CD4-positive, CD25-positive, alpha-beta regulatory T cell (primary cell): ENCODE measurements at regions not wholly inside any gene's neighbourhood (a gene's known extent, or its start where the extent isn't known, plus 50 kb on each side); places are given as distances from the start of the nearest gene placed in this dataset.

Source experiments
- ATAC-seq, 2 donors: fragments of 150-1000 bp; cut with Tn5 transposase; one replicate each; pipeline ENCODE4 v1.10.0; 2021; ENCODE audit warnings: low read depth in 2 of 2, moderate number of reproducible peaks in 2 of 2, moderate library complexity in 1 of 2
- DNase-seq, 3 donors: peaks; one replicate each; pipeline versions ENCODE4 v3.0.0 to v3.0.0-alpha.2; 2012 to 2022; ENCODE audit warnings: mixed read lengths in 1 of 3
- H3K27ac ChIP-seq: one replicate; pipeline ENCODE4 v1.7.0; 2013; ENCODE audit warnings: mild to moderate bottlenecking, low read length; ENCODE audit not compliant: insufficient read depth, poor library complexity, severe bottlenecking
- H3K27me3 ChIP-seq: one replicate; pipeline ENCODE4 v1.7.0; 2013; ENCODE audit warnings: low read length; ENCODE audit not compliant: control insufficient read depth, insufficient read depth
- H3K36me3 ChIP-seq: one replicate; pipeline ENCODE4 v1.7.0; 2013; ENCODE audit warnings: mild to moderate bottlenecking, low read length, moderate library complexity; ENCODE audit not compliant: control insufficient read depth, insufficient read depth
- H3K4me1 ChIP-seq: 2 replicates; pipeline ENCODE4 v1.7.0; 2013; ENCODE audit warnings: mild to moderate bottlenecking, low read length; ENCODE audit not compliant: insufficient read depth, control insufficient read depth, poor library complexity, severe bottlenecking
- H3K4me3 ChIP-seq: one replicate; pipeline ENCODE4 v1.7.0; 2013; ENCODE audit warnings: low read depth, mild to moderate bottlenecking, low read length, moderate library complexity
- H3K9me3 ChIP-seq, 2 experiments: 1 replicate in 1 of 2; 2 replicates in 1 of 2; pipeline ENCODE4 v1.7.0; 2013; ENCODE audit warnings: low read length in 2 of 2, mild to moderate bottlenecking in 1 of 2, moderate library complexity in 1 of 2; ENCODE audit not compliant: control insufficient read depth in 2 of 2
- H3K27ac Mint-ChIP-seq, 3 donors: one replicate each; pipeline ENCODE4 v1.8.0; 2020 to 2022; ENCODE audit warnings: mild to moderate bottlenecking in 3 of 3, mixed read lengths in 3 of 3, moderate library complexity in 2 of 3
- H3K27me3 Mint-ChIP-seq: one replicate; pipeline ENCODE4 v1.8.0; 2022; ENCODE audit warnings: mild to moderate bottlenecking, mixed read lengths
- H3K36me3 Mint-ChIP-seq: one replicate; pipeline ENCODE4 v1.8.0; 2020; ENCODE audit warnings: mixed read lengths
- H3K4me1 Mint-ChIP-seq, 4 donors: one replicate each; pipeline ENCODE4 v1.8.0; 2020 to 2022; ENCODE audit warnings: mixed read lengths in 4 of 4, mild to moderate bottlenecking in 1 of 4
- H3K4me3 Mint-ChIP-seq, 4 donors: one replicate each; pipeline ENCODE4 v1.8.0; 2020 to 2022; ENCODE audit warnings: mild to moderate bottlenecking in 4 of 4, mixed read lengths in 4 of 4, moderate library complexity in 3 of 4
- H3K9me3 Mint-ChIP-seq, 7 donors: one replicate each; pipeline ENCODE4 v1.8.0; 2020 to 2022; ENCODE audit warnings: mixed read lengths in 7 of 7, mild to moderate bottlenecking in 3 of 7, moderate library complexity in 2 of 7

DNA sequence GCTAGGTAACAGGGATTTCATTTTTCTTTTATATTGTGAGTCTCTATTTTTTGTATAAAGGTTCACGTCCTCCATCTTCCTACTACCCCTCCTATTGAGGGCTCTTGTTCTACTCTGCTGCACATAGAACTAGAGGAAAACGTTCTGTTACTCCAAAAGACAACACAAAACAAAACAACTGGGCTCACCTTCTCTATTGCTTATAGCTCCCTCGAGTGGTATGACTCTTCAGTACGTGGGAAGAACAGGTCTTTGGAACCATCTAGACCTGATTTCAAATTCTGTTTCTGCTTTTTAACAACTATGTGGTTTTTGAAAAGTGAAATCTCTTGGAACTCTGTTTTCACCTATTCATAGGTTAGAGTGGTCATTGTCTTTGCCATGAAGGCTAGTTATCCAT lies 515.3 kb downstream of the SOX2 start:
- Mint-ChIP-seq H3K27me3 (no peaks in the 10 kb centered on the region), H3K36me3 (no peaks in the 10 kb centered on the region), H3K4me1 (no peaks in the 10 kb centered on the region), H3K4me3 (no peak overlapping the region), H3K9me3 (peaks cover 0 to 5% (median 0%) of the 10 kb centered on the region in 7 donors), H3K27ac (no peak overlapping the region)
- Histone ChIP-seq H3K27ac (no peak overlapping the region), H3K4me3 (no peak overlapping the region), H3K9me3 (no peaks in the 10 kb centered on the region), H3K4me1 (no peaks in the 10 kb centered on the region), H3K36me3 (no peaks in the 10 kb centered on the region), H3K27me3 (no peaks in the 10 kb centered on the region)
- ATAC-seq (no peak), DNase-seq (no peak)

DNA sequence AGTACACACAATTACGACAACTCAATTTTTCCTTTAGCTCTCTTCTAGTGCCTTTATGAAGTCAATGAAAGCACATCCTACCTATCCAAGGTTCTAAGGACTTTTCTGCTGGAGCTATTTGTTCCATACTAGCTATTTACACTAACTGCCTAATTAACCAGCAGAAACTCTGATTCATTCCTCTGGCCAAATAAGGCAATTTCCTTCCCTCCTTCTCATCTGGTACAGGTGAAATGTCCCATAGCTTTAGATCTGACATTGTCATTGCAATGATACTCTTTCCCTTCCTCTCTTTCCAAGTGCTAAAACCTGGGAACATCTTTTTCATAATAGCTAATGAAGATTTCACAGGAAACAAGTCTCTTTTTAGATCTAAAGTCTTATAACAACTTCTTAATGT lies 521.7 kb downstream of the SOX2 start:
- H3K27me3 ChIP-seq: no peaks in the 10 kb centered on the region
- Mint-ChIP-seq H3K36me3 (no peaks in the 10 kb centered on the region), H3K27ac (peak overlapping the region in 1 of 3 donors; percentile 18), H3K4me3 (no peak overlapping the region), H3K27me3 (no peaks in the 10 kb centered on the region), H3K4me1 (no peaks in the 10 kb centered on the region), H3K9me3 (peaks cover 0 to 3% (median 0%) of the 10 kb centered on the region in 7 donors)
- no peak overlapping the region for H3K27ac ChIP-seq
- H3K9me3 ChIP-seq: no peaks in the 10 kb centered on the region
- H3K4me1 ChIP-seq: no peaks in the 10 kb centered on the region
- no peak overlapping the region for H3K4me3 ChIP-seq
- ATAC-seq (no peak), DNase-seq (no peak)
- no peaks in the 10 kb centered on the region for H3K36me3 ChIP-seq

DNA sequence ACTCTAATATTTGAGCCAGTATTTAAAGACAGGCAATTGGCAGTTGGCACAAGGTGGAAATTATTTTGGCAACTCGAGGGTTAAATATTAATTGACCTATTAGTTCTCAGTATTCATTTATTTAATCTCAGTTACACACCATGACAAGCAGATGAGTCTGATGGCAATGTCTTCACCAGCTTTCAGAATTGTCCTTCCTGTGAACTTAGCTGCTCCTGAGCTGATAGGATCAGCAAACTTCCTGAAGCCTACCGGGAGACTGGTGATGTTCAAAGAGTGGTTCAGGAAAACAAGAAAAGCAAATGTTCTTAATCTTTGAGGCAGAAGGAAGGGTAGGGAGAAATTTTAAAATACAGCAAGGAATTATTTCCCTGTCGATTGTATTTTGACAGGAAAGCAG lies 522.2 kb downstream of the SOX2 start:
- ATAC-seq: no peak
- H3K4me3 ChIP-seq: no peak overlapping the region
- no peaks in the 10 kb centered on the region for H3K36me3 ChIP-seq
- Mint-ChIP-seq H3K4me1 (no peaks in the 10 kb centered on the region), H3K27me3 (no peaks in the 10 kb centered on the region), H3K36me3 (no peaks in the 10 kb centered on the region), H3K4me3 (no peak overlapping the region), H3K9me3 (peaks cover 0 to 3% (median 0%) of the 10 kb centered on the region in 7 donors), H3K27ac (no peak overlapping the region)
- H3K9me3 ChIP-seq: no peaks in the 10 kb centered on the region
- DNase-seq: no peak
- no peaks in the 10 kb centered on the region for H3K27me3 ChIP-seq
- no peaks in the 10 kb centered on the region for H3K4me1 ChIP-seq
- H3K27ac ChIP-seq: no peak overlapping the region

DNA sequence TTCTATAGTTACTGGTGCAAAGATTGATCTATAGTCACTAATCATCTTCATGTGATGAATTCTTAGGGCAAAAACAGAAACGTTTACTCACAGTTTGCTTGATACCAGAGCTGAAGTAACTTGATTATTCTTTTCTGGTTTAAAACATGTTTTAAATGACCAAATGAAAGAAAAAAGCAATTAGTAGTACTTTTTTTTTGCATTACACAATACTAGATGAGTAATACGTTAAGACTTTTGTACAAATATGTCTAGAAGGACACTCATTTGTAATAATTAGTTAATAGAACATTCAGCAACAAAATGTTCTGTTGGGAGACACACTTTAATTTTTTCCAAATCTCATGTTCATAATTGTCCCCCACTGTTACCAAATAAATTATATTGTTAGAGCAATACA lies 523.2 kb downstream of the SOX2 start:
- Histone ChIP-seq H3K4me3 (no peak overlapping the region), H3K27ac (no peak overlapping the region), H3K27me3 (no peaks in the 10 kb centered on the region), H3K36me3 (no peaks in the 10 kb centered on the region), H3K4me1 (no peaks in the 10 kb centered on the region), H3K9me3 (no peaks in the 10 kb centered on the region)
- no peaks in the 10 kb centered on the region for H3K36me3 Mint-ChIP-seq
- H3K27me3 Mint-ChIP-seq: no peaks in the 10 kb centered on the region
- no peaks in the 10 kb centered on the region for H3K4me1 Mint-ChIP-seq
- H3K27ac Mint-ChIP-seq: no peak overlapping the region
- DNase-seq: no peak
- H3K9me3 Mint-ChIP-seq: peaks cover 0 to 3% (median 0%) of the 10 kb centered on the region in 7 donors
- no peak for ATAC-seq
- H3K4me3 Mint-ChIP-seq: no peak overlapping the region

DNA sequence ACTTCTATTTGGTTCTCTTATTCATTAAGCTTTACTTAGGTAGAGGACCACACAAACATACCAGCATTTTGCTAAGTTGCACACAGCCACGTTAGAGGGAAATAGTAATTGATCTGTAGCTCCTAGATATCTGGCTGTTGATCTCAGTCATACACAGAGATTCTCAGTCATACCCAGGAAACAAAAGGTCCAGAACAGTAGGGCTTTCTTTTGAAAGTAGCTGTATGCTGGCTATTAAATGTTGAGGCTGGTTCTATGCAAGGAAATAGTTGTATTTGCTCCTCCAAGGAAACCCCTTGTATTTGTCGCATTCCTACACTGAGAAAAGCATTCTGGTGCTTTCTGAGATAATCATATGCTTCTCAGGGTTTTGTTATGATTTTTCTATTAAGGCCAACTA lies 523.8 kb downstream of the SOX2 start:
- H3K9me3 Mint-ChIP-seq: peaks cover 0 to 3% (median 0%) of the 10 kb centered on the region in 7 donors
- Histone ChIP-seq H3K9me3 (no peaks in the 10 kb centered on the region), H3K4me3 (no peak overlapping the region), H3K27ac (no peak overlapping the region), H3K36me3 (no peaks in the 10 kb centered on the region), H3K4me1 (no peaks in the 10 kb centered on the region), H3K27me3 (no peaks in the 10 kb centered on the region)
- no peak for DNase-seq
- no peak overlapping the region for H3K4me3 Mint-ChIP-seq
- no peaks in the 10 kb centered on the region for H3K27me3 Mint-ChIP-seq
- ATAC-seq: no peak
- H3K4me1 Mint-ChIP-seq: no peaks in the 10 kb centered on the region
- H3K36me3 Mint-ChIP-seq: no peaks in the 10 kb centered on the region
- H3K27ac Mint-ChIP-seq: no peak overlapping the region

DNA sequence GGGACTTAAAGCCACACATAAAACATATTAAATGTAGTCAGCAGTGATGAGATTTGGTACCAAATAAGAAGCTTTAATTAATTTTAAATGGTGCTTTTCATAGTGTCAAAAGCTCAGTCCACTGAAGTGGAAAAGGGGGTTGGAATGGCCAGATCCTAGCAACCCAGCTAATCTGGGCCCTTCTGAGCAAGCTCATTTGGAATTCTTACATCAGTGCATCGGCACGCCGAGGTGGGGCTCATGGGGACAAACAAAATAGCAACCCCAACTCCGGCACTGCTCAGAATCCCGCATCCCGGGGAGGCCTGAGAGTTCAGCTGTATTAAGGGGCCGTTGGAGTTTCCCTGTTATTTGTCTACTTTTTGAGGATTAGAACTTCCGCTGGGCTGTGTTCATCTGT lies 526.4 kb downstream of the SOX2 start:
- Mint-ChIP-seq H3K4me3 (no peak overlapping the region), H3K36me3 (no peaks in the 10 kb centered on the region), H3K4me1 (no peaks in the 10 kb centered on the region), H3K27me3 (no peaks in the 10 kb centered on the region), H3K27ac (no peak overlapping the region), H3K9me3 (peaks cover 0 to 2% (median 0%) of the 10 kb centered on the region in 7 donors)
- Histone ChIP-seq H3K9me3 (no peaks in the 10 kb centered on the region), H3K27ac (no peak overlapping the region), H3K27me3 (no peaks in the 10 kb centered on the region), H3K36me3 (no peaks in the 10 kb centered on the region), H3K4me1 (no peaks in the 10 kb centered on the region), H3K4me3 (no peak overlapping the region)
- DNase-seq (no peak), ATAC-seq (no peak)

DNA sequence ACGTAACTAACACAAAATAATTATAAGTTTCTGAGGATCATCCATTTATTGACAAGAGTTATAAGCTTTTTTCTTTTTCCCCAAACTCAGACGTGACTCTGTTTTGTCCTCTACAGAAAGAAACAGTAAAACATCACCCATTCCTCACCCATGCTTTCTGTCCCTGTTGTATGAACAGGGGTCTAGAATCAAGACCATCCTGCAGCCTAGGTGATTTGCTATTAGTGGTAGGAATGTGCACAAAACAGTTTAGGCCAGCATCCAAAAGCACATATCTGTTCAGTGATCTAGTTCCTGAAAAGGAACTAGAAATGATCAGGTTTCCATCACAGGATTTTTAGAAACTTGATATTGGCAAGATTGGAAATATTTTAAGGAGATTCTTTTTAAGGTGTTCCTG lies 527.6 kb downstream of the SOX2 start:
- Histone ChIP-seq H3K27ac (no peak overlapping the region), H3K4me3 (no peak overlapping the region), H3K9me3 (no peaks in the 10 kb centered on the region), H3K36me3 (no peaks in the 10 kb centered on the region), H3K27me3 (no peaks in the 10 kb centered on the region), H3K4me1 (no peaks in the 10 kb centered on the region)
- Mint-ChIP-seq H3K4me1 (no peaks in the 10 kb centered on the region), H3K36me3 (no peaks in the 10 kb centered on the region), H3K4me3 (no peak overlapping the region), H3K27me3 (no peaks in the 10 kb centered on the region), H3K27ac (no peak overlapping the region), H3K9me3 (peaks cover 0 to 2% (median 0%) of the 10 kb centered on the region in 7 donors)
- no peak for ATAC-seq
- no peak for DNase-seq

DNA sequence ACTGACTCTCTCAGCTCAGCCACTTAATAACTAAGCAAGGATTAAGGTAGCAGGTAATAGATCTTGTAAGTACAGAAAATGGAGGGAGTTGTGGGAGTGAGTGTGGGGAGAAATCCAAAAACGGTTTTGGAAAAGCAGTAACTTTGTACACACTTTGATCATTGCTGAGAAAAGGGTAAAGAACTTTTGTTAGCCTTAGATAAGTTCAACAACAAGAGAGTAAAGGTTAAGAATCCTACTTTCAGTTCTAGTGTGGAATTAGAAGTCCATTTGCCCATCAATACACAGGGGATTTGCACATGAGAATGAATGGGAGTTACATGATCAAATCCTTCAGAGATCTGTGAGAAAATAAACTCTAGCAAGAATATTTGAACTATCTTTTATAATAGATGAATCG lies 528.7 kb downstream of the SOX2 start:
- DNase-seq (no peak), ATAC-seq (no peak)
- Mint-ChIP-seq H3K27ac (no peak overlapping the region), H3K4me3 (no peak overlapping the region), H3K27me3 (no peaks in the 10 kb centered on the region), H3K4me1 (no peaks in the 10 kb centered on the region), H3K36me3 (no peaks in the 10 kb centered on the region), H3K9me3 (peaks cover 0 to 3% (median 0%) of the 10 kb centered on the region in 7 donors)
- Histone ChIP-seq H3K9me3 (no peaks in the 10 kb centered on the region), H3K27ac (no peak overlapping the region), H3K27me3 (no peaks in the 10 kb centered on the region), H3K4me3 (no peak overlapping the region), H3K36me3 (no peaks in the 10 kb centered on the region), H3K4me1 (no peaks in the 10 kb centered on the region)
